ENCODE measurements at regions not wholly inside any gene's neighbourhood (a gene's known extent, or its start where the extent isn't known, plus 50 kb on each side); places are given as distances from the start of the nearest gene placed in this dataset.

DNA sequence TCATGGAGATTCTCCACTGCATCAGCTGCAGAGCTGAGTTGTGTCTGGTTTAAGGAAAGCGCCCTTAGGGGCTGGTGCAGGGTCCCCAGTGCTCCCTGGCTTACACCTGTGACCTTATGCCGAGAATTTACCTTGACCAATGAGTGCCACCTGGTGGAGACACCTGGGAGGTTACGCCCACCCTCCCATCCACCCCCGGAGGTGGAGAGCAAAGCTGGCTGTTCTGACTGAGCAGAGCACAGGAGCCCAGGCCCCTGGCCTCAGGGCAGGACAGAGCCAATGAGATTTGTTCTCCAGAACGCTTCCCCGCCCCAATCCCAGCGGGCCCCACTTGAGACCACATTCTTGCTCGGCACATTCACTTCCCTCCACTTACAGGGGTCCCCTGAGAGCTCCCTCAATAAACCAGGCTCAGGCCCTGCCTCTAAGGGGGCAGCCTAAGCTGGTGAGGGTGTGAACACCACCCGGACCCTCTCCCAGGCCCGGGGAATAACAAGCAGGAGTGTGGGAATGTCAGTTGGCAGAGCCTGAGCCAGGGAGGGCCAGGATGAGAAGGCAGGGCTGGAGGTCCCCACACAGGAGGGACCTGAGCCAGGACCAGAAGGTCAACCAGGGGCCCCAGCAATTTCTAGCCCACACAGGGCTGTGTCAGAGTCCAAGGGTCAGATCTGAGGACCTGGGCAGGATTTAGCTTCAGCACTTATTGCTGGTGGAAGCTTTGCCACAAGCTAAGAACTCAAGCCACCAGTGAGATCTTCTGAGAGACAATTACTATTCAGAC is 117.1 kb downstream of the TPRA1 start:
- Mint-ChIP-seq H3K27ac (no peak overlapping the region), H3K27me3 (peaks cover 2% of the 10 kb centered on the region), H3K9me3 (peaks cover under 1% of the 10 kb centered on the region), H3K36me3 (ENCODE audit: low read depth) (no peaks in the 10 kb centered on the region), H3K4me1 (no peaks in the 10 kb centered on the region), H3K4me3 (no peak overlapping the region)
- ATAC-seq (ENCODE audit: low read depth): no peak
- CTCF ChIA-PET: no interaction called here
- intact Hi-C loops (cut with micrococcal nuclease): loop anchor here (1.0 kb wide), 1 partner anchor 721 kb away; no protein-coding TSS in a partner anchor
- DNase-seq: no peak
- POLR2A ChIA-PET: no interaction called here
- TF ChIP-seq, protein P1, sequence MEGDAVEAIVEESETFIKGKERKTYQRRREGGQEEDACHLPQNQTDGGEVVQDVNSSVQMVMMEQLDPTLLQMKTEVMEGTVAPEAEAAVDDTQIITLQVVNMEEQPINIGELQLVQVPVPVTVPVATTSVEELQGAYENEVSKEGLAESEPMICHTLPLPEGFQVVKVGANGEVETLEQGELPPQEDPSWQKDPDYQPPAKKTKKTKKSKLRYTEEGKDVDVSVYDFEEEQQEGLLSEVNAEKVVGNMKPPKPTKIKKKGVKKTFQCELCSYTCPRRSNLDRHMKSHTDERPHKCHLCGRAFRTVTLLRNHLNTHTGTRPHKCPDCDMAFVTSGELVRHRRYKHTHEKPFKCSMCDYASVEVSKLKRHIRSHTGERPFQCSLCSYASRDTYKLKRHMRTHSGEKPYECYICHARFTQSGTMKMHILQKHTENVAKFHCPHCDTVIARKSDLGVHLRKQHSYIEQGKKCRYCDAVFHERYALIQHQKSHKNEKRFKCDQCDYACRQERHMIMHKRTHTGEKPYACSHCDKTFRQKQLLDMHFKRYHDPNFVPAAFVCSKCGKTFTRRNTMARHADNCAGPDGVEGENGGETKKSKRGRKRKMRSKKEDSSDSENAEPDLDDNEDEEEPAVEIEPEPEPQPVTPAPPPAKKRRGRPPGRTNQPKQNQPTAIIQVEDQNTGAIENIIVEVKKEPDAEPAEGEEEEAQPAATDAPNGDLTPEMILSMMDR (IDR thresholded peaks at IDR 0.05): no peak

DNA sequence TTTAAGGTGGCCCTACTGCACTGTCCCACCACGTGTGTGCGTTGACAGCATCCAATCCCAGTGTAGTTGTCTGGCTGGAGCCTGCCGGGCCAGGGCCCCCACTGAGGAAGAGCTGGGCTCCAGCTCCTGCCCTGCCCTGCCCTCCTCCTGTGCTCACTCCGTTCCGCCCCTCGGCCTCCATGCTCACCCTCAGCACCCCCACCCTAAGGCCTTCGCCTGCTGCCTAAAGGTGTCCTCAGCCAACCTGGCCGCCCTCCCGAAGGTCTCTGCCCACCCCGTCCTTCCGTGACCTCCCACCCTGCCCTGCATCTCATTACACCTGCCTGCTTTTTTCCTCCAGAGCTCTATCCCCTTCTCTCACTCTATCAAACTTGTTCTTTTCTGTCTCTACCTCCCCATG is 118.0 kb downstream of the TPRA1 start:
- ATAC-seq (ENCODE audit: low read depth) (no peak), DNase-seq (no peak)
- peaks cover 6% of the 10 kb centered on the region for H3K9me3 Mint-ChIP-seq
- intact Hi-C loops (cut with micrococcal nuclease): no loop called here
- H3K27me3 Mint-ChIP-seq: peaks cover 2% of the 10 kb centered on the region
- CTCF ChIA-PET: no interaction called here
- no peak overlapping the region for H3K4me3 Mint-ChIP-seq
- no peaks in the 10 kb centered on the region for H3K4me1 Mint-ChIP-seq
- H3K36me3 Mint-ChIP-seq (ENCODE audit: low read depth): no peaks in the 10 kb centered on the region
- POLR2A ChIA-PET: no interaction called here
- TF ChIP-seq, protein P1 (IDR thresholded peaks at IDR 0.05): no peak
- no peak overlapping the region for H3K27ac Mint-ChIP-seq

DNA sequence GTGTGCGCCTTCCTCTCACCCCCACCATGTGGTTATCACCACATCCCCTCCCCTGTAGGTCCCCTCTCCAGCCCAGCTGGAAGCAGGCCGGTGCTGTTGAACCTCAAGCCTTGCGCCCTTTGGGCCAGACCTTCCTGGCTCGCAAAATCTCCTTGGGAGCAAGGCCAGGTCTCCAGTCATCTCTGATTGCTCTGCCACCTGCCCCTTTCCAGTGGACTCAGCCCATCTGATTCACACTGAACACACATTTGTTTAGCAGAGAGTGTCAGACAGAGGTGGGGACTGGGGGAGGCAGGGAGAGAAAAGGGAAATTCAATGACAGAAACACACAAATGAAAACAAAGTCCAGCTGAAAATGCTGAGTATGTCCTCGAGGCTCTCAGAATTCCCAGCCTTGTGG is 119.4 kb downstream of the TPRA1 start:
- no peak for DNase-seq
- intact Hi-C loops (cut with micrococcal nuclease): no loop called here
- H3K4me3 Mint-ChIP-seq: no peak overlapping the region

DNA sequence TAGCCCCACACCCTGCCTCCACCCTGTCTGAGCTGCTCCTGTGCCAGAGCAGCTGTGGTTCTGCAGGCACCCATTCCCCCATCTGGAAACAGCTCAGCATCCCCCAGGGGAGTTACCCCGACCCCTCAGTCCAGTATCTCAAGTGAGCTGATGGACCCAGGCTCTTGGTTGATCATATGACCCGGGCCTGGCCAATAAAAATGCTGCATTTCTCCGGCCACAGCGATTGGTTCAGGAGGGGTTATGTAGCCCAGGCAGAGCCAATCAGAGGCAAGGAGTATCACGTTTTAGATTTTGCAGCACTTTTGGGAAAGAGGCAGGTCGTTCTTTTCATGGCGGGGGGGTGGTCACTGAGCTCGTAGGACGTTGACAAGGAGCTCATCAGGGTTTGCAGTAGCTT is 120.8 kb downstream of the TPRA1 start:
- POLR2A ChIA-PET: no interaction called here
- DNase-seq (no peak), ATAC-seq (ENCODE audit: low read depth) (no peak)
- CTCF ChIA-PET: no interaction called here
- peaks cover 2% of the 10 kb centered on the region for H3K27me3 Mint-ChIP-seq
- peaks cover 6% of the 10 kb centered on the region for H3K9me3 Mint-ChIP-seq
- TF ChIP-seq, protein P1 (IDR thresholded peaks at IDR 0.05): no peak
- no peak overlapping the region for H3K27ac Mint-ChIP-seq
- H3K4me3 Mint-ChIP-seq: no peak overlapping the region
- intact Hi-C loops (cut with micrococcal nuclease): no loop called here
- no peaks in the 10 kb centered on the region for H3K36me3 Mint-ChIP-seq (ENCODE audit: low read depth)
- H3K4me1 Mint-ChIP-seq: no peaks in the 10 kb centered on the region

More for the DNA sequence above, 119.4 kb downstream of the TPRA1 start:
- peaks cover 2% of the 10 kb centered on the region for H3K27me3 Mint-ChIP-seq
- no peak for ATAC-seq (ENCODE audit: low read depth)
- ChIA-PET CTCF (no interaction called here), POLR2A (interaction anchor here (0.6 kb wide), 1 partner anchor 1387 kb away, joined by 3 read pairs; the partner anchor contains the start of gene SLC41A3)
- H3K36me3 Mint-ChIP-seq (ENCODE audit: low read depth): no peaks in the 10 kb centered on the region
- H3K4me1 Mint-ChIP-seq: no peaks in the 10 kb centered on the region
- TF ChIP-seq, protein P1 (IDR thresholded peaks at IDR 0.05): no peak
- H3K27ac Mint-ChIP-seq: no peak overlapping the region
- H3K9me3 Mint-ChIP-seq: peaks cover 6% of the 10 kb centered on the region

DNA sequence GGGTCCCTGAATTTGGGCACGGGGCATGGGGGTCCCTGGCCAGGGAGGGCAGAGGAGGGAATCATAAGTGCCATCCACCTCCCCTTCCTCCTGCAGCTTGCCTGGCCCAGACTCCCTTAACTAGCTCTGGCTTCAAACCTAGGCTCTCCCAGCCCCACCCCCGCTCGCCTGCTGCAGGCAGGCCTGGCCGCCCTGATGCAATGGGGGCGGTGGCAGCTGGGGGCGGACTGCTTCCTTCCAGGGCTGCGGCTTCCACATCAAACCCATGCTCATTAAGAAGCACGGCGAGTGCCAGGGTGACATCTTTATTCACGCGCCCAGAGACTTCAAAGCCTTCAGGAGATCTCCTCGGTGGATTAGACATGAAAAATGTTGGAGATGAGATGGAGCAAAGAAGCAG is 123.1 kb downstream of the TPRA1 start:
- peaks cover 2% of the 10 kb centered on the region for H3K27me3 Mint-ChIP-seq
- no peak overlapping the region for H3K27ac Mint-ChIP-seq
- no peak for ATAC-seq (ENCODE audit: low read depth)
- ChIA-PET POLR2A (no interaction called here), CTCF (no interaction called here)
- no peaks in the 10 kb centered on the region for H3K4me1 Mint-ChIP-seq
- no peak for DNase-seq
- no peak overlapping the region for H3K4me3 Mint-ChIP-seq
- H3K36me3 Mint-ChIP-seq (ENCODE audit: low read depth): no peaks in the 10 kb centered on the region
- intact Hi-C loops (cut with micrococcal nuclease): no loop called here
- TF ChIP-seq, protein P1 (IDR thresholded peaks at IDR 0.05): no peak
- H3K9me3 Mint-ChIP-seq: peaks cover 6% of the 10 kb centered on the region

Measured in activated B cell treated with CpG ODN at 0.5 μM for 24 hours (primary cell).